ENCODE measurements at regions not wholly inside any gene's neighbourhood (a gene's known extent, or its start where the extent isn't known, plus 50 kb on each side); places are given as distances from the start of the nearest gene placed in this dataset.
A peak's percentile ranks its signal among the peaks of the same experiment; 100 is the strongest.

GRCh38 chr4:41413670-41414411, 124.1 kb upstream of the LIMCH1 start:
- Mint-ChIP-seq H3K9me3 (no peaks in the 10 kb centered on the region), H3K27ac (peak overlapping the region in 1 of 3 experiments; percentile 5), H3K36me3 (ENCODE audit: low read depth) (no peaks in the 10 kb centered on the region), H3K4me1 (peaks cover 29% of the 10 kb centered on the region), H3K27me3 (ENCODE audit: low read depth) (peaks cover 3% of the 10 kb centered on the region), H3K4me3 (no peak overlapping the region)
- no peak for TF ChIP-seq CTCF (IDR thresholded peaks at IDR 0.05; ENCODE audit: unreplicated experiment in 3 of 3)

- no peak for TF ChIP-seq CTCF (IDR thresholded peaks at IDR 0.05; ENCODE audit: unreplicated experiment in 3 of 3)
- Mint-ChIP-seq H3K27ac (peak overlapping the region in 1 of 3 experiments; percentile 4), H3K4me3 (no peak overlapping the region), H3K36me3 (ENCODE audit: low read depth) (no peaks in the 10 kb centered on the region), H3K27me3 (ENCODE audit: low read depth) (peaks cover 3% of the 10 kb centered on the region), H3K4me1 (peaks cover 30% of the 10 kb centered on the region), H3K9me3 (no peaks in the 10 kb centered on the region)
These were observed 123.6 kb upstream of the LIMCH1 start for GRCh38 chr4:41414412-41414779.

GRCh38 chr4:41418444-41418843, 119.5 kb upstream of the LIMCH1 start:
- Mint-ChIP-seq H3K4me1 (peaks cover 26% of the 10 kb centered on the region), H3K4me3 (no peak overlapping the region), H3K9me3 (no peaks in the 10 kb centered on the region), H3K36me3 (ENCODE audit: low read depth) (no peaks in the 10 kb centered on the region), H3K27me3 (ENCODE audit: low read depth) (peaks cover 15% of the 10 kb centered on the region), H3K27ac (peak overlapping the region in 1 of 3 experiments; percentile 38)
- TF ChIP-seq CTCF (IDR thresholded peaks at IDR 0.05; ENCODE audit: unreplicated experiment in 3 of 3) = no peak

- no peak for TF ChIP-seq CTCF (IDR thresholded peaks at IDR 0.05; ENCODE audit: unreplicated experiment in 3 of 3)
- H3K27me3 Mint-ChIP-seq (ENCODE audit: low read depth) = peaks cover 17% of the 10 kb centered on the region
- H3K27ac Mint-ChIP-seq = no peak overlapping the region
- H3K4me1 Mint-ChIP-seq = peaks cover 16% of the 10 kb centered on the region
- no peaks in the 10 kb centered on the region for H3K9me3 Mint-ChIP-seq
- H3K36me3 Mint-ChIP-seq (ENCODE audit: low read depth) = no peaks in the 10 kb centered on the region
- H3K4me3 Mint-ChIP-seq = no peak overlapping the region
These were observed 117.4 kb upstream of the LIMCH1 start for GRCh38 chr4:41420541-41420940.

- no peaks in the 10 kb centered on the region for H3K9me3 Mint-ChIP-seq
- H3K27me3 Mint-ChIP-seq (ENCODE audit: low read depth) = peaks cover 22% of the 10 kb centered on the region
- no peak overlapping the region for H3K27ac Mint-ChIP-seq
- TF ChIP-seq CTCF (IDR thresholded peaks at IDR 0.05; ENCODE audit: unreplicated experiment in 3 of 3) = no peak
- no peak overlapping the region for H3K4me3 Mint-ChIP-seq
- H3K4me1 Mint-ChIP-seq = peaks cover 34% of the 10 kb centered on the region
- H3K36me3 Mint-ChIP-seq (ENCODE audit: low read depth) = no peaks in the 10 kb centered on the region
These were observed 114.8 kb upstream of the LIMCH1 start for GRCh38 chr4:41423117-41423516.

GRCh38 chr4:41424522-41424921, 113.4 kb upstream of the LIMCH1 start:
- no peak for TF ChIP-seq CTCF (IDR thresholded peaks at IDR 0.05; ENCODE audit: unreplicated experiment in 3 of 3)
- Mint-ChIP-seq H3K9me3 (no peaks in the 10 kb centered on the region), H3K4me3 (no peak overlapping the region), H3K4me1 (peaks cover 40% of the 10 kb centered on the region), H3K27me3 (ENCODE audit: low read depth) (peaks cover 22% of the 10 kb centered on the region), H3K27ac (no peak overlapping the region), H3K36me3 (ENCODE audit: low read depth) (no peaks in the 10 kb centered on the region)
